PC-9 (cell line): ENCODE measurements at regions not wholly inside any gene's neighbourhood (a gene's known extent, or its start where the extent isn't known, plus 50 kb on each side); places are given as distances from the start of the nearest gene placed in this dataset.
"Not testable (repeated sequence)": the region's sequence is repeated elsewhere in the genome, so short reads cannot be mapped to it uniquely, and the experiment has no call there.

ENCODE experiments used
- BruUV-seq: library from RNA; stranded (reverse); fragments of 400-500 nt; replicated peaks from 2 replicates; lab custom pipeline; 2021; lab: Mats Ljungman, UMichigan
- CTCF ChIA-PET: fragments of 300-600 bp; sonication (Branson Sonifier 250); formaldehyde crosslinking; loops from one replicate; lab custom pipeline; 2022; ENCODE audit warnings: antibody characterized with exemption; lab: Charles Lee
- POLR2A ChIA-PET: fragments of 300-600 bp; sonication (Branson Sonifier 250); formaldehyde crosslinking; loops from one replicate; lab custom pipeline; 2022; ENCODE audit warnings: antibody characterized with exemption; ENCODE audit not compliant: unreplicated experiment; lab: Charles Lee
- DNase-seq, 2 experiments: peaks; one replicate each; pipeline versions ENCODE4 v3.0.0 to v3.0.0-alpha.2; 2015 to 2022; ENCODE audit warnings: mixed read lengths in 1 of 2
- H2AFZ ChIP-seq: fragments of 200-600 bp; sonication (generic); 2 replicates; pipeline ENCODE4 v1.8.1; 2017; ENCODE audit warnings: antibody characterized with exemption
- H3F3A ChIP-seq: fragments of 200-600 bp; sonication (generic); 2 replicates; pipeline ENCODE4 v1.8.1; 2017; ENCODE audit warnings: antibody characterized with exemption, mild to moderate bottlenecking, low read depth; ENCODE audit not compliant: insufficient read depth
- H3K27ac ChIP-seq: fragments of 200-600 bp; sonication (generic); 2 replicates; pipeline ENCODE4 v1.6.1; 2016; ENCODE audit warnings: mixed run types
- H3K27me3 ChIP-seq: fragments of 200-600 bp; sonication (generic); 2 replicates; pipeline ENCODE4 v1.6.1; 2016; ENCODE audit warnings: low read depth, mixed run types; ENCODE audit not compliant: insufficient read depth
- H3K36me3 ChIP-seq: fragments of 200-600 bp; sonication (generic); 2 replicates; pipeline ENCODE4 v1.6.1; 2016; ENCODE audit warnings: low read depth, mixed run types
- H3K4me1 ChIP-seq: fragments of 200-600 bp; sonication (generic); replicated peaks from 2 replicates; pipeline ENCODE4 v1.6.1; 2016; ENCODE audit warnings: mixed run types; ENCODE audit not compliant: insufficient read depth
- H3K4me2 ChIP-seq: fragments of 200-600 bp; sonication (generic); 2 replicates; pipeline ENCODE4 v1.6.1; 2017; ENCODE audit warnings: mixed run types
- H3K4me3 ChIP-seq: fragments of 200-600 bp; sonication (generic); 2 replicates; pipeline ENCODE4 v1.6.1; 2016; ENCODE audit warnings: mixed run types
- H3K79me2 ChIP-seq: fragments of 200-600 bp; sonication (generic); 2 replicates; pipeline ENCODE4 v1.6.1; 2017; ENCODE audit warnings: low read depth, mixed run types
- H3K9me2 ChIP-seq: fragments of 200-600 bp; sonication (generic); 2 replicates; pipeline ENCODE4 v1.8.1; 2017; ENCODE audit warnings: mild to moderate bottlenecking; ENCODE audit not compliant: insufficient read depth
- H3K9me3 ChIP-seq: fragments of 200-600 bp; sonication (generic); 2 replicates; pipeline ENCODE4 v1.8.1; 2016; ENCODE audit warnings: low read depth; ENCODE audit not compliant: insufficient read depth
- H4K20me1 ChIP-seq: fragments of 200-600 bp; sonication (generic); 2 replicates; pipeline ENCODE4 v1.8.1; 2017; ENCODE audit not compliant: insufficient read depth
- CTCF ChIP-seq: fragments of 200-600 bp; sonication (generic); conservative IDR thresholded peaks from 2 replicates; pipeline ENCODE4 v1.6.1; 2017; ENCODE audit warnings: mixed run types, antibody characterized with exemption, mild to moderate bottlenecking, moderate library complexity
- EZH2 ChIP-seq: fragments of 200-600 bp; sonication (generic); IDR thresholded peaks from 2 replicates; pipeline ENCODE4 v1.8.0; 2017; ENCODE audit warnings: antibody characterized with exemption, low read depth
- intact Hi-C: fragments of 100-400 bp; cut with micrococcal nuclease; formaldehyde crosslinking; loops from one replicate; pipeline ENCODE4 v1.10.0; 2022; ENCODE audit not compliant: unreplicated experiment

GRCh38 chr15:66635817-66636216 is 66.2 kb upstream of the SMAD6 start:
- no peaks in the 10 kb centered on the region for H3K9me3 ChIP-seq
- no peaks in the 10 kb centered on the region for H4K20me1 ChIP-seq
- H2AFZ ChIP-seq, result no peak overlapping the region
- no peak for DNase-seq
- no peaks in the 10 kb centered on the region for H3K79me2 ChIP-seq
- no peaks in the 10 kb centered on the region for H3K27me3 ChIP-seq
- no peaks in the 10 kb centered on the region for H3K9me2 ChIP-seq
- CTCF ChIA-PET, result no interaction called here
- H3K27ac ChIP-seq, result no peak overlapping the region
- H3K4me2 ChIP-seq, result no peak overlapping the region
- H3K4me1 ChIP-seq, result no peaks in the 10 kb centered on the region
- no peak overlapping the region for H3K4me3 ChIP-seq
- no TSS peak for BruUV-seq
- intact Hi-C loops, result no loop called here
- TF ChIP-seq CTCF (no peak), EZH2 (no peak)
- POLR2A ChIA-PET, result no interaction called here
- no peaks in the 10 kb centered on the region for H3K36me3 ChIP-seq
- no peaks in the 10 kb centered on the region for H3F3A ChIP-seq

DNA sequence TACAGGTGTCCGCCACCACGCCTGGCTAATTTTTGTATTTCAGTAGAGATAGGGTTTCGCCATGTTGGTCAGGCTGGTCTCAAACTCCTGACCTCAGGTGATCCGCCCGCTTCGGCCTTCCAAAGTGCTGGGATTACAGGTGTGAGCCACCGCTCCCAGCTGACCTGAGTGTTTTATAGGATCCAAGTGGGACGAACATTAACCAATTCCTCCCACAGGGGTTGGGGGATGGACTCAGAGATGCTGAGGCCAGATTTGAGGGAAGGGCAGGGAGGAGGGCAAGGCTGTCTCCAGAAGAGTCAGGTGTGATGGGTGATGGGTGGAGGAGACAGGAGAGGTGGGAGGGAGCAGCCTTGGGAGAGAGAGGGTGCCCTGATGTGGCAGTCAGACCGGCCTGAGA is 65.0 kb upstream of the SMAD6 start:
- intact Hi-C loops, H3K9me3 ChIP-seq, H4K20me1 ChIP-seq, H3K9me2 ChIP-seq, H3F3A ChIP-seq, H3K4me1 ChIP-seq, H3K4me2 ChIP-seq, H3K4me3 ChIP-seq, H3K27me3 ChIP-seq, H2AFZ ChIP-seq, H3K27ac ChIP-seq, BruUV-seq, H3K36me3 ChIP-seq, H3K79me2 ChIP-seq, DNase-seq, CTCF ChIA-PET: not testable (repeated sequence)
- POLR2A ChIA-PET, result interaction anchor here (0.7 kb wide), 1 partner anchor 12 kb away, joined by 3 read pairs; no protein-coding TSS in a partner anchor

DNA sequence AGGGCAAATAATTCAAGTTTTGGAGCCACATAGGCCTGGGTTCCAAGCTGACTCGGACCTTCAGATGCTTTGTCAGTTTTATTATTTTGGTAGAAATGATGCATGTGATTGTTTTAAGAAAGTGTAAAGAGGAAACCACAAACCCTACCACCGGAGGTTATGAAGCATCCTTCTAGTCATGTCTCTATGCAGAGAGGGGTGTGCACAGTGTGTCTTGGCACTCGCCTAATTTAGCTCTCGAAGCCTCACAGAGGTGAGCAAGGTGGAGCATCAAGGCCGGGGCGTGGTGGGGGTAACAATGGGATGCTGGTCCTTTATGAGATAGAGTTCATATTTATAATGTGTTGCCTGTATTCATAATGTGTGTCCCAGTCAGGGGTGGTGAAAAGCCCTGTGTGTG is 63.7 kb upstream of the SMAD6 start:
- no peaks in the 10 kb centered on the region for H3K9me3 ChIP-seq
- ChIA-PET POLR2A (interaction anchor here (0.5 kb wide), 1 partner anchor 678 kb away, joined by 4 read pairs; no protein-coding TSS in a partner anchor), CTCF (no interaction called here)
- no peaks in the 10 kb centered on the region for H3K4me1 ChIP-seq
- no TSS peak for BruUV-seq
- no peaks in the 10 kb centered on the region for H3F3A ChIP-seq
- H3K79me2 ChIP-seq, result no peaks in the 10 kb centered on the region
- no peaks in the 10 kb centered on the region for H4K20me1 ChIP-seq
- TF ChIP-seq EZH2, result no peak
- no peak for TF ChIP-seq CTCF
- H3K4me3 ChIP-seq, result no peak overlapping the region
- no peak for DNase-seq
- no peak overlapping the region for H2AFZ ChIP-seq
- no peaks in the 10 kb centered on the region for H3K36me3 ChIP-seq
- no peaks in the 10 kb centered on the region for H3K9me2 ChIP-seq
- no peak overlapping the region for H3K4me2 ChIP-seq
- intact Hi-C loops, result no loop called here
- no peaks in the 10 kb centered on the region for H3K27me3 ChIP-seq
- H3K27ac ChIP-seq, result no peak overlapping the region
